H1 (cell line): ENCODE measurements at regions not wholly inside any gene's neighbourhood (a gene's known extent, or its start where the extent isn't known, plus 50 kb on each side); places are given as distances from the start of the nearest gene placed in this dataset.

Experiments used
- CTCF ChIA-PET: fragments of 300-600 bp; sonication (Branson Sonifier 250); formaldehyde crosslinking; loops from one replicate; lab custom pipeline; 2021; ENCODE audit not compliant: partially characterized antibody; lab: Charles Lee
- POLR2A ChIA-PET: fragments of 300-600 bp; sonication (Branson Sonifier 250); formaldehyde crosslinking; loops from one replicate; lab custom pipeline; 2021; ENCODE audit warnings: inconsistent platforms; ENCODE audit not compliant: partially characterized antibody; lab: Charles Lee
- DNase-seq, 2 experiments: peaks; one replicate each; pipeline versions ENCODE4 v3.0.0 to v3.0.0-alpha.2; 2010 to 2022; ENCODE audit warnings: low spot score in 2 of 2, low read depth in 1 of 2, mixed read lengths in 1 of 2
- FAIRE-seq: peaks from 2 replicates; lab custom pipeline; 2011; peaks lifted over from hg19 to GRCh38; lab: Jason Lieb, UNC
- H2AFZ ChIP-seq: 2 replicates; pipeline ENCODE4 v1.8.1; 2012; ENCODE audit warnings: low read length, inconsistent platforms
- H2AK5ac ChIP-seq: 2 replicates; pipeline ENCODE4 v1.6.1; 2013; ENCODE audit warnings: low read depth, low read length
- H2BK120ac ChIP-seq: replicated peaks from 2 replicates; pipeline ENCODE3; 2013; ENCODE audit warnings: low read depth, low read length, inconsistent platforms
- H2BK12ac ChIP-seq: 2 replicates; pipeline ENCODE4 v1.6.1; 2013; ENCODE audit warnings: low read depth, low read length
- H2BK15ac ChIP-seq: 2 replicates; pipeline ENCODE4 v1.6.1; 2013; ENCODE audit warnings: low read length
- H2BK20ac ChIP-seq: 2 replicates; pipeline ENCODE4 v1.6.1; 2013; ENCODE audit warnings: low read length
- H2BK5ac ChIP-seq: 2 replicates; pipeline ENCODE4 v1.6.1; 2013; ENCODE audit warnings: low read depth, low read length
- H3K14ac ChIP-seq: 2 replicates; pipeline ENCODE4 v1.6.1; 2013; ENCODE audit warnings: inconsistent platforms; ENCODE audit not compliant: insufficient read length
- H3K18ac ChIP-seq: 2 replicates; pipeline ENCODE4 v1.6.1; 2013; ENCODE audit warnings: low read length; ENCODE audit errors: extremely low read depth
- H3K23ac ChIP-seq: 2 replicates; pipeline ENCODE4 v1.6.1; 2013; ENCODE audit warnings: inconsistent platforms; ENCODE audit not compliant: insufficient read length
- H3K23me2 ChIP-seq: 2 replicates; pipeline ENCODE4 v1.6.1; 2013; ENCODE audit warnings: low read depth, low read length
- H3K27ac ChIP-seq: 2 replicates; pipeline ENCODE4 v1.6.1; 2011; ENCODE audit warnings: low read depth, low read length, inconsistent platforms
- H3K27me3 ChIP-seq, 4 experiments: replicated peaks in 1 of 4; 1 replicate in 1 of 4; 2 replicates in 3 of 4; pipeline versions ENCODE4 v1.6.1 to v1.8.1; 2011 to 2013; ENCODE audit warnings: low read length in 3 of 4, mild to moderate bottlenecking in 3 of 4, inconsistent platforms in 2 of 4, mixed read lengths in 2 of 4, moderate library complexity in 1 of 4; ENCODE audit not compliant: control insufficient read depth in 3 of 4, insufficient read depth in 3 of 4; ENCODE audit errors: extremely low read depth in 1 of 4
- H3K36me3 ChIP-seq, 4 experiments: 2 replicates each; pipeline versions ENCODE4 v1.6.1 to v1.8.1; 2011 to 2013; ENCODE audit warnings: mild to moderate bottlenecking in 4 of 4, low read length in 3 of 4, moderate library complexity in 2 of 4, control low read depth in 1 of 4, inconsistent platforms in 1 of 4; ENCODE audit not compliant: insufficient read depth in 4 of 4, control insufficient read depth in 2 of 4
- H3K4ac ChIP-seq: replicated peaks from 2 replicates; pipeline ENCODE3; 2013; ENCODE audit warnings: low read length, low read depth, mixed read lengths, inconsistent platforms; ENCODE audit not compliant: insufficient read length
- H3K4me1 ChIP-seq, 4 experiments: replicated peaks in 1 of 4; 1 replicate in 1 of 4; 2 replicates in 3 of 4; pipeline versions ENCODE4 v1.6.1 to v1.8.1; 2011 to 2013; ENCODE audit warnings: low read length in 3 of 4, inconsistent platforms in 2 of 4, mixed read lengths in 1 of 4; ENCODE audit not compliant: insufficient read depth in 4 of 4, control insufficient read depth in 3 of 4
- H3K4me2 ChIP-seq, 2 experiments: 2 replicates each; pipeline versions ENCODE4 v1.6.1 to v1.8.1; 2011 to 2013; ENCODE audit warnings: low read depth in 2 of 2, low read length in 2 of 2, control low read depth in 1 of 2, inconsistent platforms in 1 of 2, mild to moderate bottlenecking in 1 of 2; ENCODE audit not compliant: insufficient read depth in 1 of 2
- H3K4me3 ChIP-seq, 4 experiments: fragments of 200-600, 300-600 bp in 1 of 4; sonication (generic), shearing (Covaris generic), sonication (Bioruptor Twin) in 1 of 4; 2 replicates each; pipeline versions ENCODE4 v1.5.1 to v1.8.1; 2011 to 2016; ENCODE audit warnings: low read length in 4 of 4, low read depth in 3 of 4, control low read depth in 2 of 4, inconsistent platforms in 2 of 4, mild to moderate bottlenecking in 2 of 4, mixed read lengths in 1 of 4, moderate library complexity in 1 of 4; ENCODE audit not compliant: insufficient read depth in 2 of 4; ENCODE audit errors: extremely low read depth in 1 of 4
- H3K56ac ChIP-seq: replicated peaks from 2 replicates; pipeline ENCODE3; 2013; ENCODE audit warnings: low read depth, mild to moderate bottlenecking, mixed read lengths, low read length, inconsistent platforms; ENCODE audit not compliant: insufficient read length
- H3K79me1 ChIP-seq: 2 replicates; pipeline ENCODE4 v1.6.1; 2013; ENCODE audit warnings: low read depth, low read length, control low read depth
- H3K79me2 ChIP-seq, 2 experiments: 2 replicates each; pipeline versions ENCODE4 v1.6.1 to v1.8.1; 2012 to 2013; ENCODE audit warnings: low read length in 2 of 2, mild to moderate bottlenecking in 2 of 2, inconsistent platforms in 1 of 2; ENCODE audit not compliant: insufficient read depth in 2 of 2, control insufficient read depth in 1 of 2
- H3K9ac ChIP-seq, 4 experiments: replicated peaks in 1 of 4; 1 replicate in 1 of 4; 2 replicates in 3 of 4; pipeline versions ENCODE4 v1.6.1 to v1.8.1; 2011 to 2013; ENCODE audit warnings: low read depth in 3 of 4, low read length in 3 of 4, control low read depth in 2 of 4, mild to moderate bottlenecking in 2 of 4, moderate library complexity in 2 of 4, inconsistent platforms in 1 of 4; ENCODE audit errors: extremely low read depth in 1 of 4
- H3K9me3 ChIP-seq, 2 experiments: 2 replicates each; pipeline versions ENCODE4 v1.6.1 to v1.8.1; 2012 to 2013; ENCODE audit warnings: mild to moderate bottlenecking in 2 of 2, moderate library complexity in 2 of 2, control low read depth in 1 of 2, inconsistent platforms in 1 of 2, low read depth in 1 of 2, low read length in 1 of 2, mixed read lengths in 1 of 2; ENCODE audit not compliant: insufficient read depth in 2 of 2
- H4K20me1 ChIP-seq, 2 experiments: replicated peaks in 1 of 2; 2 replicates each; pipeline versions ENCODE3 to v1.8.1; 2011 to 2013; ENCODE audit warnings: inconsistent platforms in 2 of 2, low read length in 2 of 2, mild to moderate bottlenecking in 1 of 2; ENCODE audit not compliant: insufficient read depth in 2 of 2, control insufficient read depth in 1 of 2
- H4K5ac ChIP-seq: 2 replicates; pipeline ENCODE4 v1.6.1; 2013; ENCODE audit warnings: low read length, low read depth, mixed read lengths, inconsistent platforms; ENCODE audit not compliant: insufficient read length
- H4K8ac ChIP-seq: 2 replicates; pipeline ENCODE4 v1.8.0; 2013; ENCODE audit warnings: mild to moderate bottlenecking, moderate library complexity, low read length, inconsistent platforms; ENCODE audit not compliant: insufficient read depth; ENCODE audit errors: extremely low read depth
- H4K91ac ChIP-seq: replicated peaks from 2 replicates; pipeline ENCODE3; 2013; ENCODE audit warnings: low read length, mixed read lengths, inconsistent platforms; ENCODE audit not compliant: insufficient read length
- CEBPB ChIP-seq: IDR thresholded peaks from 2 replicates; pipeline ENCODE4 v1.6.1; 2012; ENCODE audit warnings: low read depth, low read length
- POU5F1 ChIP-seq: IDR thresholded peaks from 2 replicates; pipeline ENCODE4 v1.6.1; 2011; ENCODE audit warnings: low read depth, mild to moderate bottlenecking, low read length, moderate library complexity
- SAP30 ChIP-seq: fragments of 300-600 bp; sonication (generic); IDR thresholded peaks from 2 replicates; pipeline ENCODE4 v1.7.1; 2012; ENCODE audit warnings: low read length, moderate library complexity, mild to moderate bottlenecking, inconsistent platforms; ENCODE audit not compliant: insufficient read depth, insufficient replicate concordance
- SIN3A ChIP-seq, 2 experiments: IDR thresholded peaks in 1 of 2; conservative IDR thresholded peaks in 1 of 2; 2 replicates each; pipeline ENCODE4 v1.6.1; 2011 to 2012; ENCODE audit warnings: low read length in 2 of 2, improper control_type of control experiment in 1 of 2, low read depth in 1 of 2, mild to moderate bottlenecking in 1 of 2
- SIX5 ChIP-seq: IDR thresholded peaks from 2 replicates; pipeline ENCODE4 v1.6.1; 2011; ENCODE audit warnings: mild to moderate bottlenecking, low read depth, low read length
- WGBS, 2 experiments: shearing (Covaris generic) in 1 of 2; methylation state at CpG; one replicate each; pipeline versions ENCODE4 v1.1.6 to v1.1.7; 2013 to 2015; ENCODE audit warnings: low lambda C conversion rate in 2 of 2, mixed read lengths in 2 of 2, inconsistent platforms in 1 of 2, low coverage in 1 of 2, missing lambda C conversion rate in 1 of 2; ENCODE audit not compliant: insufficient replicate concordance in 2 of 2, insufficient coverage in 1 of 2, insufficient read length in 1 of 2; ENCODE audit errors: extremely low coverage in 1 of 2, missing lambda C conversion rate in 1 of 2; 5-methylcytosine and 5-hydroxymethylcytosine counted together

GRCh38 chr4:138946306-138946705 is 69.3 kb upstream of the NOCT start:
- H4K8ac ChIP-seq = no peak overlapping the region
- no peak for TF ChIP-seq POU5F1
- no peak for TF ChIP-seq CEBPB
- TF ChIP-seq SIN3A (conservative IDR thresholded peaks at IDR 0.05 in 1 of 2, IDR thresholded peaks at IDR 0.05 in 1 of 2; ENCODE audit: low read depth in 1 of 2, low read length in 2 of 2) = no peak
- TF ChIP-seq SAP30 = no peak
- no peak for TF ChIP-seq SIX5
- TF ChIP-seq, all 59 proteins: peak for 0
- no peak overlapping the region for H3K9ac ChIP-seq
- H3K79me2 ChIP-seq = no peaks in the 10 kb centered on the region
- no peaks in the 10 kb centered on the region for H3K36me3 ChIP-seq
- no peak overlapping the region for H2BK12ac ChIP-seq
- H2BK15ac ChIP-seq = no peak overlapping the region
- no peaks in the 10 kb centered on the region for H3K27me3 ChIP-seq
- H4K20me1 ChIP-seq = no peaks in the 10 kb centered on the region
- H2BK5ac ChIP-seq = no peak overlapping the region
- H4K5ac ChIP-seq = no peak overlapping the region
- no peak overlapping the region for H2AK5ac ChIP-seq
- no peak overlapping the region for H3K18ac ChIP-seq
- H3K27ac ChIP-seq = no peak overlapping the region
- H2BK20ac ChIP-seq = no peak overlapping the region
- ChIA-PET CTCF (interaction anchor here (0.7 kb wide), 1 partner anchor 123 kb away, joined by 3 read pairs; no protein-coding TSS in a partner anchor), POLR2A (interaction anchor here (0.6 kb wide), 1 partner anchor 72 kb away, joined by 3 read pairs; no protein-coding TSS in a partner anchor)
- H3K79me1 ChIP-seq = no peaks in the 10 kb centered on the region; the same call in 1 of the 2 replicates
- no peak overlapping the region for H2AFZ ChIP-seq
- H3K4me3 ChIP-seq = no peak overlapping the region
- H3K4me1 ChIP-seq = no peaks in the 10 kb centered on the region
- DNase-seq (peak in 1 of 2 experiments; percentile 6), FAIRE-seq (no peak)
- no peaks in the 10 kb centered on the region for H3K9me3 ChIP-seq
- no peak overlapping the region for H2BK120ac ChIP-seq
- no peak overlapping the region for H3K23ac ChIP-seq
- no peak overlapping the region for H3K56ac ChIP-seq
- no peaks in the 10 kb centered on the region for H3K23me2 ChIP-seq
- 67% methylated on average over 1 of the region's 1 CpG; no CpG with 5 or more reads in 1 of the 2 experiments for WGBS, 2 experiments
- H3K14ac ChIP-seq = no peak overlapping the region
- H3K4ac ChIP-seq = no peak overlapping the region
- H3K4me2 ChIP-seq = no peak overlapping the region
- H4K91ac ChIP-seq = no peak overlapping the region
